Erythroblast (primary cell): ENCODE measurements at regions not wholly inside any gene's neighbourhood (a gene's known extent, or its start where the extent isn't known, plus 50 kb on each side); places are given as distances from the start of the nearest gene placed in this dataset.
"Not testable (repeated sequence)": the region's sequence is repeated elsewhere in the genome, so short reads cannot be mapped to it uniquely, and the experiment has no call there.

ENCODE experiments used
- GATA1 ChIP-seq: IDR thresholded peaks from 2 replicates; pipeline ENCODE4 v1.6.1; 2011; ENCODE audit warnings: low read depth, mild to moderate bottlenecking, control low read depth, low read length, moderate library complexity
- POLR2A ChIP-seq: IDR thresholded peaks from 2 replicates; pipeline ENCODE4 v1.6.1; 2011; ENCODE audit warnings: mild to moderate bottlenecking, low read length

DNA sequence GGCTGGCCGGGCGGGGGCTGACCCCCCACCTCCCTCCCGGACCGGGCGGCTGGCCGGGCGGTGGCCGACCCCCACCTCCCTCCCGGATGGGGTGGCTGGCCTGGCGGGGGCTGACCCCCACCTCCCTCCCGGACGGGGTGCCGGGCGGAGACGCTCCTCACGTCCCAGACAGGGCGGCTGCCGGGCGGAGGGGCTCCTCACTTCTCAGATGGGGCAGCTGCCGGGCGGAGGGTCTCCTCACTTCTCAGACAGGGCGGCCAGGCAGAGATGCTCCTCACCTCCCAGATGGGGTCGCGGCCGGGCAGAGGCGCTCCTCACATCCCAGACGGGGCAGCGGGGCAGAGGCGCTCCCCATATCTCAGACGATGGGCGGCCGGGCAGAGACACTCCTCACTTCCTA is 965.8 kb upstream of the DEFB115 start:
- TF ChIP-seq POLR2A, GATA1: not testable (repeated sequence)
